K562 (cell line): ENCODE measurements at regions not wholly inside any gene's neighbourhood (a gene's known extent, or its start where the extent isn't known, plus 50 kb on each side); places are given as distances from the start of the nearest gene placed in this dataset.

Experiments used
- ATF2 ChIP-seq: sonication (generic); formaldehyde crosslinking; IDR thresholded peaks from 2 replicates; pipeline ENCODE4 v1.8.1; 2022; ENCODE audit warnings: missing genetic modification reagents
- BRCA1 ChIP-seq, 2 experiments: fragments of 450-650 bp in 1 of 2; sonication (generic) in 1 of 2; formaldehyde crosslinking in 1 of 2; IDR thresholded peaks; 2 replicates each; pipeline versions ENCODE4 v1.5.0 to v1.6.1; 2017 to 2020; ENCODE audit warnings: mild to moderate bottlenecking in 1 of 2, missing genetic modification reagents in 1 of 2
- DEAF1 ChIP-seq: fragments of 450-650 bp; formaldehyde crosslinking; IDR thresholded peaks from 2 replicates; pipeline ENCODE4 v1.4.0; 2020; ENCODE audit warnings: mild to moderate bottlenecking, moderate library complexity
- FIP1L1 ChIP-seq: fragments of 200-400 bp; formaldehyde crosslinking; IDR thresholded peaks from 2 replicates; pipeline ENCODE4 v1.6.1; 2018; ENCODE audit warnings: mild to moderate bottlenecking, low read depth, low read length; ENCODE audit not compliant: poor library complexity, severe bottlenecking
- MEF2A ChIP-seq: IDR thresholded peaks from 2 replicates; pipeline ENCODE4 v1.6.1; 2011; ENCODE audit warnings: low read depth, mild to moderate bottlenecking, low read length, moderate library complexity; ENCODE audit not compliant: control insufficient read depth
- POLR2G ChIP-seq: fragments of 200-400 bp; formaldehyde crosslinking; IDR thresholded peaks from 2 replicates; pipeline ENCODE4 v1.6.1; 2017; ENCODE audit warnings: low read depth, mild to moderate bottlenecking, antibody characterized with exemption, low read length, moderate library complexity
- POLR3A ChIP-seq: IDR thresholded peaks from 2 replicates; pipeline ENCODE4 v1.6.1; 2011; ENCODE audit warnings: borderline replicate concordance, mild to moderate bottlenecking, moderate library complexity; ENCODE audit not compliant: insufficient read length, insufficient read depth; ENCODE audit errors: extremely low read depth
- PRPF4 ChIP-seq: fragments of 200-400 bp; formaldehyde crosslinking; IDR thresholded peaks from one replicate; pipeline ENCODE4 v1.6.1; 2017; ENCODE audit warnings: low read length, low read depth, mild to moderate bottlenecking; ENCODE audit not compliant: insufficient read depth, poor library complexity, severe bottlenecking
- PURB ChIP-seq: sonication (generic); formaldehyde crosslinking; IDR thresholded peaks from 2 replicates; pipeline ENCODE4 v1.9.0; 2021; ENCODE audit warnings: low read depth, mild to moderate bottlenecking, missing genetic modification reagents
- SMAD1 ChIP-seq: fragments of 150-350 bp; IDR thresholded peaks from 2 replicates; pipeline ENCODE4 v1.6.1; 2014; ENCODE audit warnings: low read length, low read depth; ENCODE audit not compliant: partially characterized antibody
- TOE1 ChIP-seq, 2 experiments: fragments of 450-650 bp in 1 of 2; sonication (generic) in 1 of 2; formaldehyde crosslinking in 1 of 2; IDR thresholded peaks; 2 replicates each; pipeline versions ENCODE4 v1.7.1 to v1.8.0; 2016 to 2022; ENCODE audit warnings: borderline replicate concordance in 2 of 2, mild to moderate bottlenecking in 2 of 2, antibody characterized with exemption in 1 of 2, inconsistent platforms in 1 of 2, low read depth in 1 of 2, missing genetic modification reagents in 1 of 2, moderate library complexity in 1 of 2
- TSC22D4 ChIP-seq: fragments of 450-650 bp; IDR thresholded peaks from 2 replicates; pipeline ENCODE4 v1.6.1; 2016; ENCODE audit warnings: missing genetic modification characterization, missing biosample characterization, control low read depth
- ZC3H4 ChIP-seq: sonication (generic); formaldehyde crosslinking; IDR thresholded peaks from 2 replicates; pipeline ENCODE4 v1.9.0; 2021; ENCODE audit warnings: missing genetic modification reagents, borderline replicate concordance
- ZFX ChIP-seq: sonication (generic); formaldehyde crosslinking; IDR thresholded peaks from 2 replicates; pipeline ENCODE4 v1.8.0; 2022; ENCODE audit warnings: mild to moderate bottlenecking, missing genetic modification reagents, moderate library complexity
- ZNF507 ChIP-seq: conservative IDR thresholded peaks from 2 replicates; pipeline ENCODE4 v1.6.1; 2017; ENCODE audit warnings: missing genetic modification characterization, missing compliant biosample characterization
- TF ChIP-seq, protein P1 (sequence below): fragments of 450-650 bp; formaldehyde crosslinking; IDR thresholded peaks from 2 replicates; pipeline ENCODE4 v1.4.0; 2022; ENCODE audit warnings: missing genetic modification characterization

DNA sequence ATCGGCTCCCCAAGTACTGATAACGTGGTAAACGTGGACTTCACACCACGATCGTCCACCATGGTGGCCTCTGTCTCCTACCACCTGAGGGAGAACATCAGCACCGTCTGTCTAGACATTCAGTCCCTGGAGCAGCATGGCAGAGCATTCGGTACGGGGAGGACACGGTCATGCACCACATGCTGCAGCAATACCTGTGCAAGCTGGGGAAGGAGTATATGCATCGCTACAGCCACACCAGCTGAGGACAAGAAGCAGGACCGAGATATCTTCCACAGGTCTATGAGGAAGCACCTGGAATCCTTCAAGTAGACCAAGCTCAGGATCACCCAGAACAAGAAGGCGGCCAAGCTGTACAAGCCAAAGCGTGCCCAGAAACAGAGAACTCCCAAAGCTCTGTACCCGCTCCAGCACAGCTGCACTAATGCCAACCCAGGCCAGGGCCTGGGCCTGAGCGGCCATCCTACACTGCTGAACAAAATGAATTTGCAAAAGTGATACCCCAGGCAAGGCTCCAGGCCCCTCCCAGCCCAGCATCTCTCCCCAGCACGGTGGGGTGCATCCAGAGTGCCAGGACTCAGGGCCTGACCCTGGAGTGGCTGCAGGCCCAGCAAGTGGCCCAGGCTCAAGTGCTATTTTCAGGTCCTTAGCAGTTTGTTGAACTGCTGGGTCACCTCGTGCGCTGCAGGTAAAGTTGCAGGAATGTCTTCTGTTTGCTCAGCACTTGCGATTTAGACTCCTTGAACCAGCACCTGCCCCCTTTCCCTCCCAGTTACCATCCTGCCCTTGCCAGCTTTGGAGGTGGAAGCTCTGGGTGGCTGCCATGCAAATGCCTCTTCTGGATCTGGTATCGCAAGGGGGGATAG is 119.3 kb upstream of the SERPIND1 start (continued):
- TF ChIP-seq ZNF507, result no peak
- no peak for TF ChIP-seq SMAD1
- no peak for TF ChIP-seq PURB (CRISPR knock-in tag)
- no peak for TF ChIP-seq ATF2
- TF ChIP-seq MEF2A, result no peak
- no peak for TF ChIP-seq TOE1 (IDR thresholded peaks at IDR 0.05; ENCODE audit: borderline replicate concordance)
- TF ChIP-seq TOE1 (CRISPR knock-in tag; IDR thresholded peaks at IDR 0.05; ENCODE audit: borderline replicate concordance, low read depth), result peak; percentile 90; the same call in 1 of the 2 replicates
- peak; percentile 22; the same call in 1 of the 2 replicates for TF ChIP-seq ZFX (CRISPR knock-in tag)
- TF ChIP-seq DEAF1 (CRISPR knock-in tag), result no peak
- no peak for TF ChIP-seq FIP1L1
- TF ChIP-seq ZC3H4 (CRISPR knock-in tag), result 0 out of 2 replicates have a peak, but pooled peaks have one; percentile 83
- TF ChIP-seq, protein P1, sequence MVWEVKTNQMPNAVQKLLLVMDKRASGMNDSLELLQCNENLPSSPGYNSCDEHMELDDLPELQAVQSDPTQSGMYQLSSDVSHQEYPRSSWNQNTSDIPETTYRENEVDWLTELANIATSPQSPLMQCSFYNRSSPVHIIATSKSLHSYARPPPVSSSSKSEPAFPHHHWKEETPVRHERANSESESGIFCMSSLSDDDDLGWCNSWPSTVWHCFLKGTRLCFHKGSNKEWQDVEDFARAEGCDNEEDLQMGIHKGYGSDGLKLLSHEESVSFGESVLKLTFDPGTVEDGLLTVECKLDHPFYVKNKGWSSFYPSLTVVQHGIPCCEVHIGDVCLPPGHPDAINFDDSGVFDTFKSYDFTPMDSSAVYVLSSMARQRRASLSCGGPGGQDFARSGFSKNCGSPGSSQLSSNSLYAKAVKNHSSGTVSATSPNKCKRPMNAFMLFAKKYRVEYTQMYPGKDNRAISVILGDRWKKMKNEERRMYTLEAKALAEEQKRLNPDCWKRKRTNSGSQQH, result no peak
- no peak for TF ChIP-seq PRPF4
- TF ChIP-seq POLR3A, result no peak
- peak; percentile 55 for TF ChIP-seq POLR2G
- no peak for TF ChIP-seq BRCA1 (IDR thresholded peaks at IDR 0.05)
- TF ChIP-seq BRCA1 (CRISPR knock-in tag; IDR thresholded peaks at IDR 0.05), result peak; percentile 83; the same call in 1 of the 2 replicates
- no peak for TF ChIP-seq TSC22D4 (tag)
